ENCODE measurements at regions not wholly inside any gene's neighbourhood (a gene's known extent, or its start where the extent isn't known, plus 50 kb on each side); places are given as distances from the start of the nearest gene placed in this dataset.
"Not testable (repeated sequence)": the region's sequence is repeated elsewhere in the genome, so short reads cannot be mapped to it uniquely, and the experiment has no call there.

DNA sequence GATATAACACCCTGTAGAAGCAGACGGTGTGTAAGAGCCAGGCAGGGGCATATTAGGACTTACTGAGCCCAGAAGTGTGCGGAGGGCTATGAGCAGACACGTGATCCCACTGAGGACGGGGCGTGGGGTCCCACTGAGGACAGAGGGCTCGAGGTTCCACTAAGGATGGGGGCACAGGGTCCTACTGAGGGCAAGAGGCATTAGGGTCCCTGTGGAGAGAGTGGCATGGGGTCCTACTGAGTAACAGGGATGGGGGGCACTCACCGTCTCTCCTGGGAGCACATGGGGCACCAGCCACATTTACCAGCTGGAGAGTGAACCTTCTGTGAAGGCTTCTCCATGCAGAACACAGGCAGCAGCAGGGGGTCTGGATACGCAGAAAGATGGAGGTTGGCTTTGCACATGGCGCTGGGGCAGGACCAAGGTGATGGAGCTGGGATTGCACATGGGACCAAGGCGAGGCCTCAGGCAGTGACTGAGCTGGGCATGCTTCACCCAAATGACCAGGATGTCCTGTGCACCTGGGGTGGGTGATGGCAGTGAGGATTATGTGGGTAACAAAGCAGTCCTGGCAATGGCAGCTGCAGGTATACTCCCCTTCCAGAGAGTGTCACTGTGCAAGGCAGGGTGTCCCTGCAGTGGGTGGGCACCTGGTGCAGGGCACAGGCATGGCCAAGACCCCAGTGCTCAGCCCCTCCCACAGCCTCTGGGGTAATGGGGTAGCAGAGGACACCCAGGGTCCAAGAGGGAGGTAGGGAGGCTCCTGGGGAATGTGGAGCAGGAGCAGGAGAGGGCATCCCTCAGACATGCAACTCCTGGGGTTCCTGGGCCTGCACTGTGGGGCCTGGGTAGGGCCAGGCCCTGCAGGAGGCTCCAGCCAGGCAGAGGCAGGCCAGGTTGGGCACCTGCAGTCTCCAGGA is 278.1 kb downstream of the TCERG1L start:
- no peak for DNase-seq

DNA sequence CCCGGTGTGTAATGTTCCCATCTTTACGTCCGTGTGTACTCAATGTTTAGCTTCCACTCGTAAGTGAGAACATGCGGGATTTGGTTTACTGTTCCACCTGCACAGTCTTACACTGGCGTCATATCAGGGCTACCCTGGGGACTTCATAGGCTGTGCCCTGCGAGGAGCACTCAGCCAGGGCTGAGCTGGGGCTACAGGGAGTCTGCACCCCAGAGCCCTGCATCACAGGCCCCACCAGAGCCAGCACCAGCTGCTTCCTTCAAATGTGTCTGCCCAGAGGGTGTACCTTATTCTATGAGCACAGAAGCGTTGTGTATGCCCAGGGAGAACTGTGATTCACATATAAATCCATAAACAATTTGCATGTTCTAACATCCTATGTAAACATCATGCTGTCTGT is 277.1 kb downstream of the TCERG1L start:
- no peak for DNase-seq

DNA sequence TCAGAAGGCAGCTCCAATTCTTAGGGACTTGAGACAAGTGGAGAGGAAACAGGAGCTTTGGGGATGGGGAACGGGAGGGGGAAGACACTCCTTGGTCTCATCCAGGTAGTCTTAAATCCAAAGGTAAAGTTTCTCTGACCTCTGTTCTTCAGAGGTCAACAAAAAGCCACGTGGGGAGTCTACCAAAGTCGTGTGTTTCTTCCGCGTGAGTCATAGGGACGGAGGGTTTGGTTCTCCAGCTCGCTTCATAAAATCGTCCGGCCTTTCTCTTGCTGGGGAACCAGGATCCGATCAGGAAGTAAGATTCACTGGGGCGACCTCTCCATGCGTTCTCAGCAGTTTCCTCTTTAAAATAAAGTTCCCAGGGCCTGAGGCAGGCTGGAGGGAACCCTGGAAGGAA is 275.7 kb downstream of the TCERG1L start:
- DNase-seq, result no peak

DNA sequence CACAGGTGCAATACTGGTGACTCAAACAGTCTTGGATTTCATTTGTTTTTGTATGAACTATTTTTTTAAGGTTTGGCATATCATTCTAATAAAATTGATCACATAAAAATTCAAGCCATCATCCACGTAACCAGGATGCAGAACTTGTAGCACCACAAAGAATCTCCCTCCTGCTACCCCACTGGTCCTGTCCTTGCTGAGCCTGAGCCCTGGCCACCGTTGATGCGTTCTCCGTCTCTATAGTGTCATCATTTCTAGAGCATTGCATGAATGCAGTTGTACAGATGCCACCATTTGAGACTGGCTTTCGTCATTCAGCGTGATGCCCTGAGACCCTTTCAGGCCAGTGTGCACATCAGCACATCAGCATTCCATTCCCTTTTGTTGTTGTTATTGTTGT is 273.5 kb downstream of the TCERG1L start:
- no peak for DNase-seq

DNA sequence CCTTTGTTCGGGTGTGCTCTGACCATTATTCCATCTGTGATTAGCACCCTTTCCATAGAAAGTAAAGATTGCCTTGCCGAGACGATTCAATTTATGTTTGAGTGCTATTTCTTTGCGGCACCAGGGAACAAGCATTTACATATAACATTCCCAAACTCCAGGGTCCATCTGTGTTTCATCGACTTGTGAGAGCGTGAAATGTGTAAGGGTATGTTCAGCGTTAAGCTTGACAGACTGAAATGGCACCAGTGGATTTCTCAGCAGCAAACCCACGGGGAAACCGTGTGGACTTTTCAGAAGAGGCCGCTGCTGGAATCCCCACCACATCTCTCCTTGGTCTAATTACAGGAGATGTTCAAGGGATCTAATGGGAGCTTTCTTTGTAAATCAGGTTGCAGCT is 270.5 kb downstream of the TCERG1L start:
- no peak for DNase-seq

DNA sequence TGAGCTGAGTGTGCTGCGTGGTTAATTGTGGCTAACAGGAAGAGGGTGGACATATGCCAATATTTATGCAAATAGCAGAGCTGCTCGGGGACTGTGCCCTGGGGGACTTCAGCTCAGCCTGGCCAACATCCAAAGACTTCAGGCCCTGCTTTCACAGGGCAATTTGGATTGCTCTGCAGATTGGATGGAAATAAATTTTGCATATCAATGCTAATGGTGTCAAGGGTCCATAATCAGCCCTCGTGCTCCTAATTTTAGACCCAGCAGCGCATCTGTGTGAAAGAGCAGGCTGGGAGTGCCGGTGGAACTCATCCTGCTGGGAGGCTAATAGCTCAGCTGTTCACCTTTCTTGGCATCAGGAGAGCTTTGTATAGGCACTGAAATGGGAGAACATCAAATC is 270.1 kb downstream of the TCERG1L start:
- DNase-seq, result no peak

DNA sequence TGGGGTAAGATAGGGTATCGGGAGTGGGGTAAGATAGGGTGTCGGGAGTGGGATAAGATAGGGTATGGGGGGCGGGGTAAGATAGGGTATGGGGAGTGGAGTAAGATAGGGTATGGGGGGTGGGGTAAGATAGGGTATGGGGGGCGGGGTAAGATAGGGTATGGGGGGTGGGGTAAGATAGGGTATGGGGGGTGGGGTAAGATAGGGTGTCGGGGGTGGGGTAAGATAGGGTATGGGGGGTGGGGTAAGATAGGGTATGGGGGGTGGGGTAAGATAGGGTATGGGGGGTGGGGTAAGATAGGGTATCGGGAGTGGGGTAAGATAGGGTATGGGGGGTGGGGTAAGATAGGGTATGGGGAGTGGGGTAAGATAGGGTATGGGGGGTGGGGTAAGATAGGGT is 269.5 kb downstream of the TCERG1L start:
- DNase-seq, result not testable (repeated sequence)
